SKM-1 (cell line): ENCODE measurements at regions not wholly inside any gene's neighbourhood (a gene's known extent, or its start where the extent isn't known, plus 50 kb on each side); places are given as distances from the start of the nearest gene placed in this dataset.
"Not testable (repeated sequence)": the region's sequence is repeated elsewhere in the genome, so short reads cannot be mapped to it uniquely, and the experiment has no call there.

Experiments
- DNase-seq: peaks from one replicate; lab custom pipeline; 2025; ENCODE audit not compliant: unreplicated experiment; lab: John Stamatoyannopoulos, UW

DNA sequence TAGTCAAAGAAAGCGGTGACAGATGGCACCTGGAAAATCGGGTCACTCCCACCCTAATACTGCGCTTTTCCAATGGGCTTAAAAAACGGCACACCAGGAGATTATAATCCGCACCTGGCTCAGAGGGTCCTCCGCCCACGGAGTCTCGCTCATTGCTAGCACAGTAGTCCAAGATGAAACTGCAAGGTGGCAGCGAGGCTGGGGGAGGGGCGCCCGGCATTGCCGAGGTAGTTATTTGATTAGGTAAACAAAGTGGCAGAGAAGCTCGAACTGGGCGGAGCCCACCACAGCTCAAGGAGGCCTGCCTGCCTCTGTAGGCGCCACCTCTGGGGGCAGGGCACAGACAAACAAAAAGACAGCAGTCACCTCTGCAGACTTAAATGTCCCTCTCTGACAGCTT is 521.1 kb downstream of the ETNK1 start:
- not testable (repeated sequence) for DNase-seq

DNA sequence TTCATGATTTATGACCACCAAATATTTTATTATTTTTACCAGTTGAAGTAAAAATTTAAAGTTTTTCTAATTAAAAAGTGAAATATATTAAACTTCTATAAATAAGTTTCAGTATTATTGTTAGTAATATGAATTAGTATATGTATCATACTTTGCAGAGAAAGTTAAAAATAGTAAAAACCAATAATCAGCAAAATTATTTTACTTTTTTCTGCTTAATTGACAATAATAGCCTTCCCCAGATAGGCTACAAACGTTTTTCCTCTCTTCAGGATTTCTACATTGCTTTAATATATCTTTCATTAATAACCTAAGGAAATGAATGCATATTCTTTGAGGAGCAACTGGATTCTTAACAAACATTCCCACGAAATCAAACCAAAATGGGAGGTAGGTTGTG is 543.5 kb downstream of the ETNK1 start:
- no peak for DNase-seq

DNA sequence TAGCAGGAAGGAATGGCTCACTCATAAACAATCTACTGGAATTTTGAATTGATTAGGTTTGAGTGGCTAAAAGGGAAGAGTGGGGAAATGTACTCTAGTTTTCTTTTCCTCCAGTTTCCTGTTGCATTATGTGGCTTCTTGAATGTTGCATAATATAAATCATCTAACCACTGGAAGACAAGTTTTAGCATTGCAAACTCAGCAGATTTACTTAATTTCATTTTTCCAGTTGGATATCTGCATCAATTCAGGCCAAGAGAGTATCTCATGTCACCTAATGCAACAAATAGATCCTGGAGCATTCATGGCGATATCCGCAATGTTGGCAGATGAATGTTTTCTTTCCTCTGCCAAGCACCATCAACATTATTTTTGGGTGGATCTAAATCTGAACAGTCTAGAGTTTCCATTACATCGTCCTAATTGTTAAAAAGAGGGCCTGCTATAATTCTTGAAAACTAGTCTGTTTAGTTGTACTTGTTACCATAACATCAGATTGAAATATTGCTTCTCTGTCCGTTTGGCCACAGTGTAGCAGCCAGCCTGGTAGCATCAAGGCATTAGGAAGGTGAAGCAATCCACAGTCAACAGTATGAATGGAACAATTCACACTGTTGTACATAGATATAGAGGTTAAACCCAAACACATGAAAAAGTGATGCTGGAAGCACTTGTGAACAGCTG is 544.2 kb downstream of the ETNK1 start:
- DNase-seq = no peak

DNA sequence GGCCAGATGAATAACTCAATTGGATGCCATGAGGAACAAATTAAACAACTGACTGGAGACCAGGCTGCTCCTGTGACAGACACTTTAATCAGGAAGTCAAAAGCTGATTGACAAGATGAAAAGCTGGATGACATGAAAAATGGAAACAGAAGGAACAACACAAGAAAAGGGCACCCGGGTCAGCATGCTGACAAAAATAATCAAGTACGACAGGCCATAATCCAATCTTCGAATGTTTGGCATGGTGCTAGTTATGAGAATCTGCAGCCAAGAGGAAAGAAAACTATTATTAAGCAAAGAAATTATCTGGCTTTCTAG is 544.7 kb downstream of the ETNK1 start:
- DNase-seq = no peak

DNA sequence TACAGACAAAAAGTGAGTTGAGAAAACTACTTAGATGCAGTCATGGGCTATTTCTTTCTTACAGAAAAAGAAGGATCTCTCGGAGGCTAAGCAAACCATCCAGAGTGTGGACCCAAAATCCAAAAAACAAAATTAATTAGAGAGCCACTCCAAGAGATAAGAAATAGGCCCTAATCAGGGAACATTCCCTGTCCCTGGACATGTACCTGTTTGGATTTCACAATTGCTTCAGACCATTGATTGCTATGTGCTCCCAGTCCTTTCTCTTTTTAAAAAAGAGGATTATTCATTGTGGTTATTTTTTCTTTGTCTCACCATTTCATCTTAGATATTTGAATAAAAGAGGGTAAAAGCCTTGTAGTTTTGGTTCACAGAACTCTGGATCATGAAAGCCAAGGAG is 549.9 kb downstream of the ETNK1 start:
- DNase-seq = no peak

DNA sequence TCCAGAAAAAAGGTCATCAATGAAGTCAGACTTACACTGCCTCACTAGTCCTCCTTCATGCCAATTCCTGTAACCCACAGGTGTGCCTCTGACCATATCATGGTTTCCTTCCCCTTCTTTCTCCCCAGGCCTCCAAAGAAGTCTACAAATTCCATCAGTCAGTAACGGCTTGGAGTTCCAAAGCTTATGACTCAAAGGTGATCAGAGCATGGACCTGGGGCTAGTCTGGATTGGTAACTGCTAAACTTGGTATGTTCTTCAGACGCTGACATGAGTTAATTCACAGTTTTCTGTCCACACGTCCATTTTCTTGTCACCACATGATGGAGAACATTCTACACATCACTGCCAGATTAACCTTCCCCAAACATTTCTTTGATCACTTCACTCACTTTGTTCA is 560.4 kb downstream of the ETNK1 start:
- DNase-seq = no peak

DNA sequence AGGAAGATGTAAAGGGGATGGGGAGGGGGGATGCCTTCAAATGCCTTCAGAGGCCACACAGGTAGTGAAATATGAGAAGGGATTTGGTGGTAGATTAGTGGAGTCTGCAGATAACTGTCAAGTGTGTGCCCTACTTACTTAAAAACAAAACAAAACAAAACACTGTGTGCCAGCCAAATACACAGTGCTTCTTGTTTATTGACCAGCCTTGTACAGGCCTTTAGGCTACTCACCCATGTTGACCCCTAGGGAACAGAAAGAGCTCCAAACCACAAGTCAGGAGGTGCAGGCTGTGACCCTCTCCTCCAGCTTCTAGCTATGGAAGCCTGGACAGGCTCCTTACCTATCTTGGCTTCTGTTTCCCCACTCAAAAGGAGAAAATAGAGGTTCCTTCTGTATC is 562.0 kb downstream of the ETNK1 start:
- no peak for DNase-seq

DNA sequence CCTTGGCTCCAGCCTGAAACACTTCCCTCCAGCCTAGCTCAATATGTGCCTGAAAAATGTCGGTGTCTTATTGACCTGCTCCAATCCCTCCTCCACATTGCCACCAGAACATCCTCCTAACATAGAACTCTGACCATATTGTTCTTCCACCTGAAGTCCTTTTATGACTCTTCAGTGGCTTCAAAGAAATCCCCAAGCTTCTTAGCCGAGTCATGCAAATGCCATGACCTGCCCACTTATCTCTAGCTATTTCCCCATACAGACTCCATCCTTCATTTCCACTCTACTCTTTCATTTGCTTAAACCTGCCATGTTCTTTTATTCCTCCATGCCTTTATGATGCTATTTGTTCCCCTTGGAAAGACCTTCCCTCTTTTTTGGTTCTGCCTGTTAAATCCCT is 568.6 kb downstream of the ETNK1 start:
- DNase-seq = no peak

DNA sequence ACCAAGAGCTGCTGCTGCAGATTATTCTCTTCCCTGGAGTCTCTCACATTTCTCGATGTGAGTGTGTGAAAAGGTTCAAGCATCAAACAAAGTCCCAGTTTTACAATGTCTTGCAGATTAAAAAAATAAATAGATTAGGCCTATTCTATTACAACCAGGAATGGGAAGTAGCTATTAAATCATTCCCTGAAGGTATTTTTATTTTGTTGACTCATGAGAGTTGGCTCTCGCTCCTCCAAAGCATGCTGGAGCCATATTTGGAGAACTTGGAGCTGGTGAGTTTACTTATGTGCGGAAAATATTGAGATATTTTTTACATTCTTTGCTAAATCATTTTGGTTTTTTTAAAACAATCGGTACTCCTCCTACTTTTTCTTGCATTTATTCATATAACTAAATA is 572.3 kb downstream of the ETNK1 start:
- no peak for DNase-seq

DNA sequence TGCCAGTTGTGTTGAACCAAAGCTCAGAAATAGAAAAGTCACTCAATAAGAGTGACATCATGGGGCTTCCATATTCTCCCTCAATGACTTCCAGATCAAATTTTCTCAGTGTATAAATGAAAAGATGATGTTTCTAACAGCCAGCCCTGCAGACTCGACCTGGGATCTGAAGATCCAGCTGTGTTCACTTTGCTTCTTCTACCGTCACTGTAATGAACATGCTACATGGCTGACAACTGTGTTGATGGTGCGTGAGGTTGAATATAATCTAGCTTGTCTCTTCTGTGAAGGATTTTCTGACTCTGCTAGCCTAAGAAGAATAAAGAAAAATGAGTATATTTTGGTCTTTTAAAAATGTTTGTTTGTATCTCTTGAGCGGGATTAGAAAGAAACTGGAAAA is 577.8 kb downstream of the ETNK1 start:
- no peak for DNase-seq

DNA sequence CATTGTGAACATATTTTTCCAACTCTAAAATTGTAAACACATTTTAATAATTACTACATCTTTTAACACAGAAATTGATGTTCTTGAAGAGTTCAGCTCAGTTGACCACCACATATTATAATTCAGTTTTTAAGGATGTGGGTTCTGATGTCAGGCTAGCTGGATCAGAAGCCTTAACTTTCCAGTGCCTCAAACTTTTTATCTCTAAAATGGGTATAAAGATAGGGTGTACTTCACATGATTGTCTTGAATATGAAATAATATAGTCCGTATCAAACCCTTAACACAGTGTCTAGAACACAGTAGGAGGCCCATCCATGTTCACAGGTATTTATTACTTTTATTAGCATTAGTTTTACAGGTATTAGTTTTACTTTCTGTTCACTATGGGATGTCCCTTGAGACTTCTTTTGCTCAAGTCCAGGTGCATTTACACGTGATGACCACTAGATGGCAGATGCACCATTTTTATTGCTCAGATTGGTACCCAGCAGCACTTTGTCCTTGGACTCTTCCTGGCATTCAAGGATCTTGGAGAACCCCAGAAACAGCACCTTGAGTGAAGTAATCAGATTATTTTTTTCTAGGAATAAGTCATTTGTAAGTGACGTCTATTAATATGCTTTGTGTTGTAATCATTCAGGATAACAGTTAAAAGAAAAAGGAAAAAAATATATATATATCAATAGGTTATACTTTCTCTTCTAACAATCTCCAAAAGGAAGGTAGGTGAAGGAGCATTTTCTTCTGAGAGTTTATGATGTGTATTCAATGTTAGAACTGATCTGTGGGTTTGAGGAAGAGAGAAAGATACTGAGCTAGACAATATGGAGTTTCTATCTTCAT is 580.2 kb downstream of the ETNK1 start:
- DNase-seq = no peak

DNA sequence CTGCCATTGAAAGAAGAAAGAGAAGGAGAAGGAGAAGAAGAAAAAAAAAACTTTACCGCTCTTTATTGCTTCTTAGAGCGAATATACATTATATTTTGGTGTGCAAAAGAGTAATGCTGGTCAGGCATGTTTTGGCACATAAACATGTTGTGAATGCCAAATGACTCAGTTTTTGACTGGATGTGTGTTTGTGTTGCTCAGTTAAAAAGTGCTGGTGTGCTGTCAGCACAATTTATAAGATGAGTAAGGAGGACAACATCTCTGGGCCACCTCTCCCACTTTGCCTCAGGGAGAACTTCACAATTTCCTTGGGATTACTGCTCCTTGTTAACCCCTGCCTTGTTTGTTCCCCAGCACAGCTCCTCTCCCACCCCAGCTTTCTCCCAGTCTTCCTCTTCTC is 584.8 kb downstream of the ETNK1 start:
- DNase-seq = no peak

DNA sequence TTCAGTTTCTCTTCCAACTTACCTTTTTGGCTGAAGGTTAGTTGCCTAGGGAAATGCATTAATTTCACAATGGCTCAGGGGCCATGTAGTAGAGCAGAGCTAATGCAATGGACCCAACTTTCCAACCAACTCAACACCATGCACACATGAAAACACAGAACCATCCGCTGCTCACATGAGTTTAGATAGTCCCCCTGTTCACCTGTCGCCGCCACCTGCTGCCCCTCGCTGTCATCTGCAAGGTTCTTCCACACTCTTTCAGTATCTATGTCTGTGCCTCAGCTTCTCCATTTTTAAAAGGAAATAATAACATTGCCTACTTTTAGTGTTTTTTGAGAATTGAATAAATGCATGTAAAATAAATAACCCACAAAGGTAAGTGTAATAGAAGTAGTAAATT is 585.6 kb downstream of the ETNK1 start:
- no peak for DNase-seq

DNA sequence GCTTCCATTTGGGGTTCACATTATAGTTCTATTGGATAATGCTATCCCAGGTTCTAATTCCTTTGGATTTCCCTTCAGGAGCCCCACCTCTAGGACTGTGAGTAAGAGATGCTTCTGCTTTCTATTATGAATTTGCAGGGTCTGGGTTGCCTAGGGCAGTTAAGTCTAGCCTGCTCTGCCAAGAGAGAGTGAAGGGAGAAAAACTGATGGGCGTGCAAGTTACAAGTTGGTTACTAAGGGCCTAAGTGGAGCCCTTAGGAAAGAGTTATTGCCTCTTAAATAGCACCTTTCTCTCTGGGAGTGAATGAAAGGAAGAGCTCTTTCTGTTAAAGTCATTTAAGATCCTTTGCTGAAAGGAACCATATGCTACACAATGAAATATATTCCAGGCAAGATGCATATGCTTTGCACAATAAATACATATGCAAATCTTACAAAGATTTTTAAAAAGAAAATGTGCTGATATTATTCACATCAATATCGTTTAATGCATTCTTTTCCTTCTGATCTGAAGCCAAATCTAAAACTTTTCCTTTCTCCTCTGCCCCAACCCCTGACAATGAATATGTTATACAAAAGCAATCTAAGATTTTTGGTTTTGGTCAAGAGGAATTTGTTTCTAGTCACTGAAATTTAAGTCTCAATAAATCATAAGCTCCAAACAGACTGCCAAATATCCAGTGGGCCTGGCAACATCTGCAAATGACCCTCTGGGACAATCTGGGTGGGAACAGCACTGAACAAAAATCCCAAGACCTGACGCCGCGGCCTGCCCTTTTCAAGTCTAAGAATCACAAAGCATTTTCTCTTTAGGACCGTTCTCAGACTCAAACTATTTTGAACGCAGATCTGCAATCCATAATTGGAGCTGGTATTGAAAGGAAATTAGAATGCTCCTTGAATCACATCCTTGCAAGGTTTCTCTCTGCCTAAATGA is 586.7 kb downstream of the ETNK1 start:
- no peak for DNase-seq

DNA sequence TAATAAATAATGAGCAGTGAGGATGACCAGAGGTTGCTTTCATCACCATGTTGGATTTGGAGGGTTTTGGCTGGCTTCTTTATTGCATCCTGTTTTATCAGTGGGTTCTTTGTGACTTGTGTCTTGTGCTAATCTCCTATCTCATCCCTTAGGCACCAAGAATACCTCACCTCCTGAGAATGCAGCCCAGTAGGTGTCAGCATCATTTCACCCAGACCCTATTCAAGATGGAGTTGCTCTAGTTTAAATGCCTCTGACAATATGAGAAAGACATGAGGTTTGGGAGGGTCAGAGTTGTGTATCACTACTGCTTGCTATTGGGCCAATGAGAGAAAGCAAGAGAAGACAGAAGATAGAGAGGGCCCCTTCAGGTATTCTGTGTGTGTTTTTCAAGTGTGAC is 592.2 kb downstream of the ETNK1 start:
- no peak for DNase-seq

DNA sequence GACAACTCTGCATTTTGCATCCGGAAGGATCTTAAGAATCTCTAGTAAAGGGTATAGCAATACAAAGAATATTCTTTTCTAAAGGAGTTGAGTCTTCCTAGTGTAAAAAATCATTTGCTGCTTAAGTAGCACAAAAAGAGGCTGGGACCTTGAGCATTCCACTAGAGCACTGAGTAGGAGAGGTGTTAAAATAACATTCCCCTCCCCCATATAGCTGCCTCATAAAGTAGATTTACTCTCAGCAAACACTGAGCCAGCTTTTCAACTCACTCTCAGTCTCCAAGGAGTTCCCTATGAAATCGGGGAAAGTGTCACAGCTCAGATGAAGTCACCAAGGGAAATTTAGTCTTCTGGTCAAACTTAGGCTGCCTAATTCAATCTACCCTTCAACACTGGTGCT is 592.7 kb downstream of the ETNK1 start:
- no peak for DNase-seq

DNA sequence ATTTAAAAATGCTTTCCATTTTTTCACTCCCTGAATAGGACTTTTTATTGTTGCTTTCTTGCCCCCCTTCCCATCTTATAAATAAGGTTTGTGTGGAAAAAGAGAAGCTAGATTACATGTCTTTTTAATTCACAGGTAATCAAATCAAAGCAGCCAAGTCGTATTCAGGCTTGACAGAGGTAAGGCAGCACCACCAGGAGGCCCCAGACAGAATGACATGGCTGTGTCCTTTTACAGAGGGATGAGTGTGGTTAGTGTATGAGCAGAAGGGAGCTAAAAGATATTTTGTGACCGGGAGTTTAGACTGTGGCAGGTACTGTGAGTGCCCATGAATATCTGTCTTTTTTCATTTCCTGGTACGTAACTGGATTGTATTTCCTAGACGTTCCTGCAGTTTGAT is 596.1 kb downstream of the ETNK1 start:
- DNase-seq = no peak

DNA sequence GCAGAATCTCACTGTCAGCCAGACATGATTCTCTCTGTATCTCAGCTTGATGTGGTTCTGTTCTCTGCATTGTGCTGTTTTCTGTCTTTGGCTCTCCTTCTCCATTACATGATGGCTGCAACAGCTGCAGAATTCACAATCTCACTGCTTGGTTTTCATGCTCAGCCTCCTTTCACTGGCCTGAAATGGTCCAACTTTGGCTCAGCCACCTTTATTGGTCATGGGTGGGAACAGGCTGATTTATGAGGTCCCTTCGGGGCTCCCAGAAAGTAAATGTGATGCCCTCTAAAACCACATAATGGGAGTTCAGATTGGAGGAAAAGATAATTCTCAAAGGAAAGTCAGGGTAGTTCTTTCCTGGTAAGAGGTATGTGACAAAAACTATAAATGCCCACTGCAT is 597.0 kb downstream of the ETNK1 start:
- no peak for DNase-seq

DNA sequence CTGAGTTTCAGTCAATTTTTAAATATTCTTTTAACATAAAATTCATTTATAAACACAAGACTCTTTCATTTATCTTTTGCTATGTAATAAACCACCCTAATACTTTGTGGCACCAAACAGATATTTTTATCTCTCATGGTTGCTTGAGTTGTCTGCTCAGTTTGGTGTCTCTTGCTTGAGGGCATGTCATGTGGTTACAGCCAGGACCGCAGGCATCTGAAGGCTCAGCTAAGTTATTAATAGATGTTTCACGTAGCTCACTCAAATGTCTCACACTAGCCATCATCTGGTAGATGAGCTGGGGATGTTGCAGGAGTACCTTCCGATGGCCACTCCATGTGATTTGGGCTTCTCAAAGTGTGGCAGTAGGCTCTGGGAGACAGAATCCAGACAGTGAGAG is 597.8 kb downstream of the ETNK1 start:
- no peak for DNase-seq

DNA sequence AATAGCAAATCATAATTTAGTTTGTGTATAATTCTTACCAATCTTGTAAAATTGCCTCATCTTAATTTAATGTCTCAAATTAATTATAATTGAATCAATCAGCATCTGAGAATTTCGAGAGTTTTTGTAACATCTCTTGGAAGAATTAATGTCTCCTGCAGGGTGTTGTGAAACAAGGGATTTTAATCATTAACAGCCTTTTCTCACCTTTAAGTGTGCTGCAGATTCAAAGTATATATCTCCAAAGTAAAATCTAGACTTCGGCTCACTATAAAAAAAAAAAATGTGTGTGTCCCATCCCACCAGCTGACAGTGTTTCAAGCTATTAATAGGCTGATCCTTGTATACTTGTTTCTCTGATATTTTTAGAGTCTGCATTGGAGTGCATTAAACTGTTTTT is 603.1 kb downstream of the ETNK1 start:
- no peak for DNase-seq

DNA sequence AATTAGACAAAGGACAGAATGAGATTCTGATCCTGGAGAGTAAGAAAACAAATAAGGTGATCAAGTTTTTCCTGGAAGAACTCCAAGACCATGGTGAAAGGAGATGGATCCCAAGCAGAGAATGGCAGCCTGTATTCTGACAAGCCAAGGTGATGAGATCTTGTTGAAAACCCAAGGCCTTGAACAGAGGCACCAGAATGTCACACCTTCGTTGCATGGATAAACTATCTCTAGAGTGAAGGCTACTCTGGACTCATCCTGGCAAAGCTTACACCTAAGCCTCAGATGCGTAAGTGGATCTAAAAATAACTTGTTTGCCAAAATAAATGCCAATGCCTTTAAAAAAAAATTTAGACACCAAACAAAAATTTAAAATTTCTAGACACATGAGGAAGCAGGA is 605.9 kb downstream of the ETNK1 start:
- DNase-seq = no peak
